22Rv1 (cell line): ENCODE measurements at regions not wholly inside any gene's neighbourhood (a gene's known extent, or its start where the extent isn't known, plus 50 kb on each side); places are given as distances from the start of the nearest gene placed in this dataset.

Experiments used
- CTCF ChIP-seq: fragments of 450-650 bp; IDR thresholded peaks from 2 replicates; pipeline ENCODE4 v1.5.1; 2017; ENCODE audit warnings: mild to moderate bottlenecking
- ZFX ChIP-seq: fragments of 450-650 bp; IDR thresholded peaks from 2 replicates; pipeline ENCODE4 v1.6.1; 2017; ENCODE audit warnings: antibody characterized with exemption, borderline replicate concordance

- TF ChIP-seq CTCF, result no peak
- TF ChIP-seq ZFX, result no peak
These were observed 67.8 kb downstream of the SIK1 start for GRCh38 chr21:43358940-43359822.
